Activated T-cell treated with anti-CD3 and anti-CD28 coated beads for 4 hours (primary cell): ENCODE measurements at regions not wholly inside any gene's neighbourhood (a gene's known extent, or its start where the extent isn't known, plus 50 kb on each side); places are given as distances from the start of the nearest gene placed in this dataset.
"Not testable (repeated sequence)": the region's sequence is repeated elsewhere in the genome, so short reads cannot be mapped to it uniquely, and the experiment has no call there.

Source experiments
- DNase-seq: peaks from one replicate; pipeline ENCODE4 v3.0.0-alpha.2; 2020

DNA sequence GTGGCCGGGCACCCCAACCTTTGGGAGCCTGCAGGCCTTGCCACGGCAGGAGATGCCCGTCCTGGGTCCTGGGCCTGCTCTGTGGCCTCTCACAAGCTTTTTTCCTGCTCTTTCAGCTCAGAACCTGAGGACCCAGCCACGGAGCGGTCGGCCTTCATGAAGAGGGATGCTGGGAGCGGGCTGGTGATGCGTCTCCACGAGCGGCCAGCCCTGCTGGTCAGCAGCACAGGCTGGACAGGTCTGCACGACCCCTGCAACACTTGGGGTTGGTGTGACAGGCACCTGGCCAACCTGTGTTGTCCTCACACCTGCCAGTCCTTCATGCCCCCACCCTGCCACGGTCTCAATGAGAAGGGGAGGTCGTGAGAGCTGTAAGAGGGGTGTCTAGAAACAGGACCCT is 170.0 kb downstream of the ADRA2C start:
- no peak for DNase-seq

DNA sequence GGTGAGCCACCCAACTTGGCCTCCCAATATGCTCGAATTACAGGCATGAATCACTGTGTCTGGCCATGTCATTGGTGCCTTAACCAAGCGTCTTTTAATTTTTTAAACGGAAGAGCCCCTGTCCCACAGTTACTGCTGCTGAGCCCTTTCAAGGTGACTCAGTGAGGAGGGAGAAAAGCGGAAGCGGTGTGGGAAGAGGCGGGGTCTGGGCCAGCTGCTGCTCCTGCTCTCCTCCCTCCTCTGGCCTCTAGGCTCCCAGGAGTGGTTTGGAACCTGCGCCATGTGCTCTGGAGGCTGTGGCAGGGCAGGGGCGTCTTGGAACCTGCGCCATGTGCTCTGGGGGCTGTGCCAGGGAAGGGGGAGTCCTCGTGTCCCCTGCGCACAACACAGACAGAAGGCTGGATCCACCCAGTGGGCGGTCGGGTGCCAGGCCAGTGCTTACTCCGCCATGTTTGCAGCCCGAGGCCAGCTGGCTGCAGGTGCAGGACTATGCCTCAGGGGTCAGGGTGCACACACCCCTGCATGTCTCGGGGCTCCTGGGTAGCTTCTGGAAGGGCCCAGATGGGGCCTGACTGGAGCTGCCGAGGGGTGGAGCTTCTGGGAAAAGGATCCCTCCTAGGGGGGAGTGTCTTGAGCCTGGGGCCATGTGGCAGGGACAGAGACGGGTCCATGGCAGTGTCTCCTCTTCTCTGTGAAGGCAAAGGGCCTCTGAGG is 171.8 kb downstream of the ADRA2C start:
- DNase-seq, result not testable (repeated sequence)

DNA sequence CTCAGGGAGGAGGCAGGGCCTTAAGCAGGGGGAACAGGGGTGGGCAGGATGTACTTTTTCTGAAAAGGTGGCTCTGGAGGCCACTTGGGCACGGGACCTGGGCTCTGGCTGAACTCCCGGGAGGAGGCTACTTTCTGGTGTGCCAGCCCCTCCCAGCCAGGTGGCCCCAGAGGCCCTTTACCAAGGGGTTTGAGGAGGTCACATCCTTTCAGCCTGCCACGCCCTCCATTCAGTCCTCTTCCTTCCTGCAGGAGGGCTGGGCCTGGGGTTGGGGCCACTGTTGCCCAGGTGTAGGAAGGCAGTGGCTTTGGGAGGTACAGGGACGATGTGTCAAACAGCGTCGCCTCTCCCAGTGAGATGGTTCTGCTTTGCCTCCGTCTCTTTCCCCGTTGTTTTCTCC is 172.5 kb downstream of the ADRA2C start:
- not testable (repeated sequence) for DNase-seq

DNA sequence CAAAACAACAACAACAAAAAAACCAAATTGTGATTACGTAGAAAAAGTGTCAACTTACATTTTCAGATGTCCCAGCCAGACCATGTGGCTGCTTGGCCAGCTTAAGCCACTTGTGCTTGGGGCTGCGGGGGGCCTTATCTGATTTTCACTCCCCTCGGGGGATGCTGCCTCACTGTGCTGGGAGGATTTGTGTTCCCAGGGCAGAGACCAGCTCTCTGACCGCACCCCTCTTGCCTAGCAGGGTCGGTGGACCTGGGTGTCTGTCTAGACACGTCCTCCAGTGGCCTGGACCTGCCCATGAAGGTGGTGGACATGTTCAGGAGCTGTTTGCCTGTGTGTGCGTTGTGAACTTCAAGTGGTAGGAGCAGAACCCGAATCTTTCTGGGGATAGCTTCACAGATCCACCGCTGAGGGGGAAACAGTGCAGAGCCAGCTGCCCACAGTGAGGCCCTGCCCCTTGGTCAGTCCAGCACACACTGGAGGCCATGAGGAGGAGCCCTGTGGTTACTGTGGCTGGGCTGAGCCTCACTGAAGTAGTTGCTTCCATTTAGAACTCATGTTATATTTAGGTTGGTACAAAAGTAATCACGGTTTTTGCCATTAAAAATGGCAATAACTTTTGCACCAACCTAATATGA is 173.9 kb downstream of the ADRA2C start:
- DNase-seq, result not testable (repeated sequence)

DNA sequence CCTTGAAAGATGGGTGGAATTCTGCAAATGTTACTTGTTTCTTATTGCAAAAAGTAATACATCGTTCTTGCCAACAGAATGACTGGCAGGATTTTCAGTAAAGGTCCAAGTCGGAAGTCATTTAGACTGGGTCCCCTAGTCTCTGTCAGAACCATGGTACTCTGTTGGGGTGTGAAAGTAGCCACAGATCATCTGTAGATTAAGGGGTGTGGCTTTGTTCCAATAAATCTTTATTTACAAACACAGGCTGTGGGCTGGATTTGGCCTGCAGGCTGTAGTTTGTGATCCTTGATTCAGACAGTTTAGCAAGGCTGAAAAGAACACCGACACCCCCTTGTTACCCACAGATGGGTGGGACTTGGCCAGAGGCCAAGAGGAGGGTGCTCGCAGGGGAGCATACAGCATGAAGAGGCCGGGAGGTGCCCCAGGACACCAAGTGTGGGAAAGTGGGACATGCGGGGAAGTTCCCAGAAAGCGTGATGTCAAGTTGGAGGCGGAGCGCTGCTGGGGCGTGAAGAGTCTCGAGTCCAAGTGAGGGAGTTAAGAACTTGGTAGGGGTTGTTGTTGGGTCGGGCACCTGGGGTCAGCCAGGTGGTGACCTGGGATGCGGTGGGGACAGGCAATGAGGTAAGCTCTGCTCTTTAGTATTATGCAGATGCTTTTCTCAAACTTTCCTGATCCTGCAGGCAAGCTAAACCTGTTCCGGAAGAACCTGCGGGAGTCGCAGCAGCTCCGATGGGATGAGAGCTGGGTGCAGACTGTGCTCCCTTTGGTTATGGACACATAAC is 175.7 kb downstream of the ADRA2C start:
- DNase-seq, result not testable (repeated sequence)

DNA sequence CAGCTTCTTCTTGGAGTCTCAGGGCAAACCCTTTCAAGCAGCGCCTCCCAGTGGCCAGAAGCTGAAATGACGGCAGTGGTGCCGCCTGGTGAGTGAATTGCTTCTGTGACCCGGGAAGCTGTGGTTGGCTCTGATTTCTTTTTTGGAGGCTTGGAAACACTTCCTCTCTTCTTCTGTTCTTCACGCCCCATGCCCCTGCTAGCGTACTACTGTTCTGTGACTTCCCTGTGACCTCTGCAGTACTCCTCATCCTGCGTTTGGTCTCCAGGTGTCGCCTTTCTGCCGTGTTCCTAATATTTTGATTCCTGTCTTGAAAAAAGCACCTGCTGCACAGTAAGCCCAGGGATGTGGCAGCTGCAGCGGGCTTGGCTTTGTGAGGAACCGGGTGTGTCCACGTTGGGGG is 176.4 kb downstream of the ADRA2C start:
- DNase-seq, result peak; percentile 12

DNA sequence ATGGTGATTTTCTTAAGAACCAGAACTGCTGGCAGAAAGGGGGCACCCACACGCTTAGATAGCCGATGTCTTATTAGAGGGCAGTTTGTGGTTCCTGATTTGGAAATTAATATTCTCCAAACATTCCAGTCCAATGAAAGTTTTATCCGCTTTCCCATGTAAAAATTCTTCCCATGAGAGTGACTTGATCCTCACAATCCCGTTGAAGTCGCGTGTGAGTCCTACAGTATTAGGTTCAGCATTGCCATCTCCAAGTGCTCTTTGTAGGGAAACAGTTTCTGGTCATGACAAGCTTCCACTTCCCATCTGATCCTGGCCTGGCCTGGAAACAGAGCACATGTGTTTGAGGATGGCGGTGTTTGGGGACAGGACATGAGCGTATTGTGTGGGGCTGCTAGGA is 176.9 kb downstream of the ADRA2C start:
- DNase-seq, result not testable (repeated sequence)

DNA sequence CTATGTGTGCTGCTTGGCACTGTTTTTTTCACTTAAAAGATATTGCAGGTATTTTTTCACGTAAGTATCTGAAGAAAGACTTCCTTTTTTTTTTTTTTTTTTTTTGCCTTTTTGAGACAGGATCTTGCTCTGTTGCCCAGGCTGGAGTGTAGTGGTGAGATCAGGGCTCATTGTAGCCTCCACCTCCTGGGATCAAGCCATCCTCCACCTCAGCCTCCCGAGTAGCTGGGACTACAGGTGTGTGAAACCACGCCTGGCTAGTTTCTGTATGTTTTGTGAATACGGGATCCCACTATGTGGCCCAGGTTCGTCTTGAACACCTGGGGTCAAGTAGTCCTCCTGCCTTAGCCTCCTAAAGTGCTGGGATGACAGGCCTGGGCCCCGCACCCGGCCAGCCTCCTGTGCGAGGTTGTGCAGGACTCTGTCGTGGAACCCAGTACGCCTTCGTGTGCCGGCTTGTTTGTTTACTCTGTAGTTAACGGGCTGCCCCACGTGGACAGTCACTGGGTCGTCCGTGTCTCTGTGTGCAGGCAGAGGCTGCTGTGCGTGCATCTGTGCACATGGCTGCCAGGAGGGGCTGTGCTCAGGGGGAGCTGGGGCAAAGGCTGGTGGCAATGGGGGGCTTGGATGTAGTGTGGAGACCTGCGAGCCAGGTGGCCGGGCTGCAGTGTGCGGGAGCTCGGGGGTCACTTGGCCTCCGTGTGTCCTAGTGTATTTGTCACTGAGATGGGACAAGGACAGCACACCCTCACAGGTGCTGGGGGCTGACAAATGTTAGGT is 179.5 kb downstream of the ADRA2C start:
- no peak for DNase-seq

DNA sequence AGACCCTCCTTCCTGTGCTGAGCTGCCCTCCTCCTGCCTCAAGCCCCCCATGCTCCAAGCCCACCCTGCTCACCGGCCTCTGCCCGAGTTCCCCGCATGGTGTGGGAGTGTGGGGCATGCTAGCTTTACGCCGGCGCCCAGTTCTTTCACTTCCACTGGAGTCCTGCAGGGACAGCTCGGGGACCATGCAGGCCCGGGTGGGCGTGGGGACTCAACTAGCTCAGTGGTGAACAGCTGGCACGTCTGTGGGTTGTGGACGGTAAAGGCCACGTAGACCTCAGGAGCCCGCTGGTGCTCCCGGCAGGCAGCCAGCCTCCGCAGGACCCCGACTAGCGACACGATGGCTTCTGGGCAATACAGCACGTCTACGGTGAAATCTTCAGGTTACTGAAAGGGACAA is 180.4 kb downstream of the ADRA2C start:
- not testable (repeated sequence) for DNase-seq

DNA sequence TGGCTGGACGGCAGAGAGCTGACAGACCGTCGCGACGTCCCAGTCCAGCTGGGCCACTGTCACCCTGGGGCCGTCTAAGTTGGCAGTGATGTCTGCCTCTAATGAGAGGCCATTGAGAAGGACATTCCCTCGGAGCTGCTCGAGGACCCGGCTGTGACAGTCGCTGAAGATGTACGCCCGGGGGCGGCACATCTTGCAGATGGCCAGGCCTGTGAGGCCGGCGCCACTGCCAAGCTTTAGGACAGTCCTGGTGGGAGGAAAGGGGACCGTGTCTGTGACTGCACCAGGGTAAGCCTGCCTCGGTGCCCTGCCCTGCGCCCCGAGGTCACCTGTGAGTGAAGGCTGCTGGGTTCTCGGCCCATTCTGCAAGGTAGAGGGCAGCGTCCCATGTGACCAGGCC is 181.6 kb downstream of the ADRA2C start:
- DNase-seq, result not testable (repeated sequence)

DNA sequence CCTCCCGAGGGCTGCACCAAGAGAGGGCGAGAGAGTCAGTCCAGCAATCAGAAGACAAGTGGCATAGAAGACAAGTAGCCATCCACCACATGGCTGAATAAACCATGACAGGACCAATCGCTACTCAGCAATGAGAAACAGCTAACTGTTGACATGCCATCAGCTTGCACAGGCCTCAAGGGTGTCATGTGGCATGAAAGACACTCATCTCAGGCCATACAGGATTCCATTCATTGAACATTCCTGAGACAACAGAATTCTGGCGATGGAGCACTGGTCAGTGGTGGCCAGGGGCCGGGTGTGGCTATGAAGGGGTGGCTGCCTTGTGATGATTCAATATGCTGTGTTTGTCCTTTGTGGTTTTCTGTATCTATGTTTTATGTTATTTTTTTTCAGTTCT is 182.0 kb downstream of the ADRA2C start:
- not testable (repeated sequence) for DNase-seq

DNA sequence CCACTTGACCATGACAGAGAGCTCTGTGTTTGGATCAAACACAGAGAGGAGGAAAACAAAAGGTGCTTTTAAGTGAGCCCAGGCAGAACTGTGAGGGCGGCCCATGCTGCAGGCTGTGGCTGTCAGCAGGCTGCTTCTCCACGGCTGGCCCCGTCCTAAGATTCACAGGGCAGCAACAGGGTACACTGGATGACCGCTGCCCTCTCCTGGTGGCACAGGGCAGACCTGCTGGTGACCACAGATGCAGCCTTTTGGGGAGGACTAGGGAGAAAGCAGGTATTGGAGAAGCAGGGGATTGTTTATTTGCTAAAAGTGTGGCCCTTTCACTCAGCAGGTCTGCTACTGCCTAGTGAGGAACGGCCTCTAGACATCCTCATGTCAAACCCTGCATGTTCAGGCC is 183.7 kb downstream of the ADRA2C start:
- not testable (repeated sequence) for DNase-seq

DNA sequence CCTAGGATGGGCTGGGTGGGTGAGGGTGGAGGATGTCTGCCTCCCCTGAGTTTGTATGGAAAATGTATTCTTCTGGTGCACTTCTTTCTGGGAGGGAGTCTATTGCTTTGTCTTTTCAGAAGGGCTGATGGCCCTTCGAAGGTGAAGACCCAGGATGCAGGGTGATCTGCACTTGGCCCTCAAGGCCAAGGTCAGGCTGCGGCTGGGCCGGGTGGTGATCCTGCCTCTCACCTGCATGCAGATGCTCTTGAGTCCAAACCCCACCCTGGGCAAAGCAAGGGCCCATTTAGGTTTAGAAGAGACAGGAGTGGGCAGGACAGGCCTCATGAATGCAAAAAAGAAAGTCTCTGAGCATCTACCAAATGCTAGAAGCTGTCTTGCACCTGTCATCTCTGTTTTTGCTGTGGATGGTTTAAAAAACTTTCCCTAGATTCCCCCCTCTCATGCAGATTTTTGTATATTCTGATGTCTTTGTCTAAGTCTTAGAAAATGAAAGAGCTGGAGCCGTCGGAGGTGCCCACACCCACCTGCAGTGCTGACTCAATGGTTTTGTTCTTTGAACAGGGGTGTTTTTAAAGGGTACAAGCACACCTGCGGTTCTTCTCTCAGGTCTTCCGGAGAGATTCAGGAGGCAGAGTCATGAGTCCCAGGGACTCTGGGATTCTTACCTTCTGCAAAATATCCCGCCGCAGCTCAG is 186.4 kb downstream of the ADRA2C start:
- DNase-seq, result not testable (repeated sequence)

DNA sequence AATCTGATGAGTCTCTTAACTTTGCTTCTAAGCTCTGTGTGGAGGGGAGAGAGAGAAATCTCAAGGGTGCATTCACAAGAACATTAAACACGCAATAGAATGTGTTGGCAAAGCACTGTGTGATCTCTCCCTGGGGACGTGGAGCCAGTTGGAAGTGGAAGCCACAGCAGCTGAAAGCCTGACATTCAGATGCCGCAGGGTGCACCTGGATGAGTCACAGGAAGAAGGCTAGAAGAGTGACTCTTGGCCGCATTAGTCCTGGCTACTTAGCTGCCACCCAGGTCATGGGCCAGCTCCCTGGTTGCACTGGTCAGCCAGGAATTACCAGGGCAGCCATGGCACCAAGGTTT is 186.9 kb downstream of the ADRA2C start:
- DNase-seq, result not testable (repeated sequence)

DNA sequence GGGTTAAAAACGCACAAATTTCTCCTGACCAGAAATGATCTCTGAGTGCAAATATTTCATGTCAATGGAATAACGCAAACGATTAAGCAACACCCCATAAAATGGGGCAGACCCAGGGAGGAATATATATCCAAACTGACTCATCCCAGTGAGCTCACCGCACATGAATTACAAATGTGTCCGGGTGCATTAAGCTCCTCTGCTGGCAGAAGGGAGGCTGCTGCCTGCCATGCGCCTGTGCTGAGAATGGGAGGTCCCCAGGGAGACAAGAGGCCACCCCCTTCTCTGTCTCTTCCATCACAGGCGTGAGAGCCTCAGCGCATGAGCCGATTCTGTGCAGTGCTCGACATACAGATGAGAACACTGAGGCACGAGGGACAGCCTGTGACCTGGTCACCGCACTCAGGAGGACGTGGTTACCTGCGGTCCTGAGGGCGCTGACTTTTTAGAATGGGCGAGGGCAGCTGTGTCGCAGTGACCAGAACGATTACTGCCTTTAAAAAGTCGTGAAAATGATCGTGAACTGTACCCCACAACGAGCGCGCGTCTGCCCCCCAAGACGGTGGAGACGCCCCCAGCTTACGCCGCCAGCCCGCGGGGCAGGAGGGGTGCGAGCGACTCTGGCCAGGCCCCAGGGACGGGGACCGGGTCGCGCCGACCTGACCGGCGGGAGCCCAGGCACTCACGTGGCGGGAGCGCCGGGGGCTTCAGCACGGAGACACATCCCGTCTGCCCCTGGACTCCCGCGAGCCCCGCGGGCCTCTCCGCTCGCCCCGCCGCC is 188.5 kb downstream of the ADRA2C start:
- peak; percentile 47 for DNase-seq

DNA sequence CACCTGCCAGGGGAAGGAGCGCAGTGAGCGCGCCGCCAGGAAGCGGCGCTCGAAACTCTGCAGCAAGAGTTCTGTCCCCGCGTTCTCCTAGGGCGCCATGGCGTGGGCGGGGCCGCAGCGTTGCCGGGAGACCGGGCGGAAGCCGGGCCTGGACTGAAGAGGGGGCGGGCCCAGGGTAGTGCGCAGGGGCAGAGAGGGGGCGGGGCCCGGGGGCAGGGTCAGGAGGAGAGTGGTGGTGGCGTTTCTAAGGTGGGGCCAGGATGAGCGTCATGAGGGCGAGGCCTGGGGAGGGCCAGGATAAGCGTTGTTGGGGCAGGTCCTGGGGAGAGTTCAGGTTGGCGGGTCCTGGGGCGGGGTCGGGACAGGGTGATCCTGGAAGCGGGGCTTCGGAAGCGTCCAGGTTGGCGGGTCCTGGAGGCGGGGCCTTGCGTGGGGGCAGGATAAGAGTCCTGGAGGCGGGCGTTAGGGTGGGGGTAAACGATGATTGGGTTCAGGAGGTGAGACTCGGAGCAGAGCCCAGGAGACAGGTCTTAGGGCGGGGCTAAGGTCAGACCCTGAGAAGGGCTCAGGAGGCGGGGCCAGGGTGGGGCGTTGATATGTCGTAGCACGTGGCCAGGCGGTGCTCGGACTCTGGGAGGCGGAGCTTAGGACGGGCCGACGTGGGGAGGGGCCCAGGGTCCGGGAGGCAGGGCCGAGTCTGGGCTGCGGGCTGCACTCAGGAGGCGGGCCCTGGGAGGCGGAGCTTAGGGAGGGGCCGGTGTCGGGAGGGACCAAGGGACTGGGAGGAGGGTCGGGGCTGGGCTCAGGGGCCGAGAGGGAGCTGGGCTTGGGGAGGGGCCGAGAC is 189.4 kb downstream of the ADRA2C start:
- peak; percentile 97 for DNase-seq

DNA sequence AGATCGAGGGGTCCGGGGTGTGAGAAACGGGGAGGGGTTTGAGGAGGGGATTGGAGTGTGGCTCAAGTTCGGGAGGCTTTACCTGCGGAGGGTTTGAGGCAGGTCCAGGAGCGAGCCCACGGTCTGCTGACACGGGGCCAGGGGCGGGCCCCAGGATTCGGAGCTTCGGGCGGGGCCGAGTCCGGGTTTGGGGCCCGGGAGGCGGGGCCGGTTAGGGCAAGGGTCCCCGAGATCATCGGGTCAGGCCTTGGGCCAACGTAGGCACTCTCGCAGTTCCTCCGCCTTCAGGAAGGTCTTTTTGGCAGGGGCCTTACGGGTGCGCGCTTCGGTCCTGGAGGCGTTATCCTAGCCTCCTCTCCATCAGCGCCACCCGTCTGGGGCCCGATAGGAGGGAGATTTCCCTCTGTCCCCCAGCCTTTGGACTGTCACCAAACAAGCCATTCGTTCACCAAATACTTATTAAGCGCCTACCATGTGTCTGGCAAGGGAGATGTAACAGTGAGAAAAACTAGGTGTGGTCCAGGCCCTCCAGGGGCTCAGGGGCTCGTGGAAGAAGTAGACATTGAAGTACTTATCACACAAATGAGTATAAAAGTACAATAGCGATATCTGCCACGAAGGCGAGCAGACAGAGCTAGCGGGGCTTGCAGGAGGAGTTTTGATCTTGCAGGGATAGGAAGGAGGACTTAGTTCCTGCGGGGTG is 190.1 kb downstream of the ADRA2C start:
- DNase-seq, result not testable (repeated sequence)

DNA sequence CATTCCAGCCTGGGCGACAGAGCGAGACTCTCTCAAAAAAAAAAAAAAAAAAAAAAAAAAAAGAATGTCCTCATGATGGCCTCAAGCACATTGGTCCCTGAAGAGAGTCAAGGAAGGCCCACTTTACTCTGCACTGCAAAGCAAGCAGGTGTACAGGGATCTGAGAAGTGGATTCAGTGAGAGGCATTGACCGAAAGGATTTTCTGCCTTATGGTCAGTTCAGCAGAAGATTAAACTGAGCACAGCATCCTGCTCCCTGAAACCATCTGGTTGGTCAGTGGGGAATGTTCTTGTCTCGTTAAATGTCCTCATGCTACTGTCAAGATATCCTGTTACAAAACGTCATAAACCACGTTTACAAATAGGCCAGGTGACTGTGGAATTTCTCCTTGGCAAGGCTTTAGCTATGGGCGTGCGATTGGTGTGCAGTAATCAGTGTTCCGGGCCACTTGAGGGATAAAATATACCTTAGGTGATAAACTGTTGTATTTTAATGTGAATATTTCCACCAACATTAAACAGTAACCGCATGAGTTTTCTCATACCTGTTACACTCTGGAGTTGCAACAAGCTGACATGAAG is 195.0 kb downstream of the ADRA2C start:
- DNase-seq, result not testable (repeated sequence)

DNA sequence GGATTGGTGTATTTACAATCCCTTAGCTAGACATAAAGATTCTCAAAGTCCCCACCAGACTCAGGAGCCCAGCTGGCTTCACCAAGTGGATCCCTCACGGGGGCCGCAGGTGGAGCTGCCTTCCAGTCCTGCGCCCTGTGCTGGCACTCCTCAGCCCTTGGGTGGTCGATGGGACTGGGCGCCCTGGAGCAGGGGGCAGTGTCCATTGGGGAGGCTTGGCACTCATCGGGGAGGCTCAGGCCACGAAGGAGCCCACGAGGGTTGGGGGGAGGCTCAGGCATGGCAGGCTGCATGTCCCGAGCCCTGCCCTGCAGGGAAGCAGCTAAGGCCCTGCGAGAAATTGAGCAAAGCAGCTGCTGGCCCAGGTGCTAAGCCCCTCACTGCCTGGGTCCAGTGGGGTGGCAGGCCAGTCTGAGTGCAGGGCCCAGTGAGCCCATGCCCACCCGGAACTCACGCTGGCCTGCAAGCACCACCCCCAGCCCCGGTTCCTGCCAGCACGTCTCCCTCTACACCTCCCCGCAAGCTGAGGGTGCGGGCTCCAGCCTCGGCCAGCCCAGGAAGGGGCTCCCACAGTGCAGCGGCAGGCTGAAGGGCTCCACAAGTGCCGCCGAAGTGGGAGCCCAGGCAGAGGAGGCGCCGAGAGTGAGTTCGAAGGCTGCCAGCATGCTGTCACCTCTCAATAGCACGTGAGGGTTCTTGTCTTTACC is 198.5 kb downstream of the ADRA2C start:
- not testable (repeated sequence) for DNase-seq
